Ammon's horn (tissue), 1 donor: ENCODE measurements at regions not wholly inside any gene's neighbourhood (a gene's known extent, or its start where the extent isn't known, plus 50 kb on each side); places are given as distances from the start of the nearest gene placed in this dataset.

Experiments
- DNase-seq: peaks from one replicate; pipeline ENCODE4 v3.0.0-alpha.2; 2016; ENCODE audit warnings: low spot score

- DNase-seq = no peak
Observed at GRCh38 chr13:106129993-106130392, 405.5 kb downstream of the EFNB2 start.

GRCh38 chr13:106129273-106129672, 406.2 kb downstream of the EFNB2 start:
- no peak for DNase-seq

- no peak for DNase-seq
Observed at GRCh38 chr13:106122234-106122633, 413.2 kb downstream of the EFNB2 start.

- no peak for DNase-seq
Observed at GRCh38 chr13:106121173-106121754, 414.2 kb downstream of the EFNB2 start.

GRCh38 chr13:106118996-106119395, 416.5 kb downstream of the EFNB2 start:
- peak; percentile 23 for DNase-seq

GRCh38 chr13:106118050-106118449, 417.4 kb downstream of the EFNB2 start:
- DNase-seq = no peak

GRCh38 chr13:106117640-106118039, 417.8 kb downstream of the EFNB2 start:
- no peak for DNase-seq

GRCh38 chr13:106117035-106117434, 418.4 kb downstream of the EFNB2 start:
- no peak for DNase-seq

- DNase-seq = no peak
Observed at GRCh38 chr13:106115081-106115480, 420.4 kb downstream of the EFNB2 start.

GRCh38 chr13:106113796-106114195, 421.7 kb downstream of the EFNB2 start:
- DNase-seq = no peak

- no peak for DNase-seq
Observed at GRCh38 chr13:106112191-106112590, 423.3 kb downstream of the EFNB2 start.

- no peak for DNase-seq
Observed at GRCh38 chr13:106110241-106110855, 425.1 kb downstream of the EFNB2 start.

- no peak for DNase-seq
Observed at GRCh38 chr13:106109391-106109791, 426.1 kb downstream of the EFNB2 start.

GRCh38 chr13:106108346-106108745, 427.1 kb downstream of the EFNB2 start:
- DNase-seq = no peak

GRCh38 chr13:106107061-106107460, 428.4 kb downstream of the EFNB2 start:
- no peak for DNase-seq

- DNase-seq = no peak
Observed at GRCh38 chr13:106105153-106105552, 430.3 kb downstream of the EFNB2 start.

- no peak for DNase-seq
Observed at GRCh38 chr13:106104281-106104901, 431.1 kb downstream of the EFNB2 start.

GRCh38 chr13:106103779-106104178, 431.7 kb downstream of the EFNB2 start:
- DNase-seq = no peak

- DNase-seq = no peak
Observed at GRCh38 chr13:106102786-106103185, 432.7 kb downstream of the EFNB2 start.

GRCh38 chr13:106101201-106101600, 434.3 kb downstream of the EFNB2 start:
- DNase-seq = no peak

GRCh38 chr13:106100171-106100919, 435.1 kb downstream of the EFNB2 start:
- DNase-seq = no peak

- DNase-seq = no peak
Observed at GRCh38 chr13:106099765-106100164, 435.7 kb downstream of the EFNB2 start.

- no peak for DNase-seq
Observed at GRCh38 chr13:106098778-106099177, 436.7 kb downstream of the EFNB2 start.
